OCI-LY3 (cell line): ENCODE measurements at regions not wholly inside any gene's neighbourhood (a gene's known extent, or its start where the extent isn't known, plus 50 kb on each side); places are given as distances from the start of the nearest gene placed in this dataset.

Experiments
- H2AFZ ChIP-seq: fragments of 200-600, 300-600 bp; shearing (Covaris generic); 2 replicates; pipeline ENCODE4 v1.6.0; 2014; ENCODE audit warnings: antibody characterized with exemption, low read depth, low read length
- H3K27ac ChIP-seq: fragments of 200-600, 300-600 bp; sonication (generic); 2 replicates; pipeline ENCODE4 v1.5.1; 2014; ENCODE audit warnings: mild to moderate bottlenecking, low read length, moderate library complexity, mixed read lengths
- H3K27me3 ChIP-seq: fragments of 200-600, 300-600 bp; sonication (generic); 2 replicates; pipeline ENCODE4 v1.6.1; 2014; ENCODE audit warnings: low read depth, low read length, mixed read lengths
- H3K36me3 ChIP-seq: fragments of 200-600, 300-600 bp; sonication (generic); replicated peaks from 2 replicates; pipeline ENCODE3; 2014; ENCODE audit warnings: low read depth, low read length, mixed read lengths
- H3K4me1 ChIP-seq: fragments of 300-600, 200-600 bp; sonication (generic); 2 replicates; pipeline ENCODE4 v1.6.1; 2014; ENCODE audit warnings: low read length, mixed read lengths
- H3K4me2 ChIP-seq: fragments of 200-600, 300-600 bp; sonication (generic); 2 replicates; pipeline ENCODE4 v1.6.1; 2014; ENCODE audit warnings: low read length, mixed read lengths
- H3K4me3 ChIP-seq: fragments of 300-600, 200-600 bp; sonication (generic); 2 replicates; pipeline ENCODE4 v1.5.1; 2014; ENCODE audit warnings: antibody characterized with exemption, mild to moderate bottlenecking, low read length, moderate library complexity
- H3K79me2 ChIP-seq: fragments of 300-600, 200-600 bp; shearing (Covaris generic); 2 replicates; pipeline ENCODE4 v1.6.1; 2014; ENCODE audit warnings: mild to moderate bottlenecking, low read length, mixed read lengths
- H3K9ac ChIP-seq: fragments of 300-600, 200-600 bp; shearing (Covaris generic); 2 replicates; pipeline ENCODE4 v1.6.0; 2014; ENCODE audit warnings: mild to moderate bottlenecking, low read length, moderate library complexity
- H3K9me3 ChIP-seq: fragments of 200-600, 300-600 bp; shearing (Covaris generic); 2 replicates; pipeline ENCODE4 v1.6.1; 2014; ENCODE audit warnings: low read length, mixed read lengths; ENCODE audit not compliant: insufficient read depth
- H4K20me1 ChIP-seq: fragments of 200-600, 300-600 bp; sonication (generic); 2 replicates; pipeline ENCODE4 v1.6.1; 2016; ENCODE audit warnings: low read length, mixed read lengths; ENCODE audit not compliant: insufficient read depth
- CTCF ChIP-seq: fragments of 200-600, 300-600 bp; sonication (generic); IDR thresholded peaks from 2 replicates; pipeline ENCODE4 v1.5.1; 2014; ENCODE audit warnings: antibody characterized with exemption, low read length, low read depth
- EZH2phosphoT487 ChIP-seq: fragments of 200-600 bp; shearing (Covaris generic); IDR thresholded peaks from 2 replicates; pipeline ENCODE4 v1.6.1; 2018; ENCODE audit warnings: antibody characterized with exemption, mixed run types, low read depth

DNA sequence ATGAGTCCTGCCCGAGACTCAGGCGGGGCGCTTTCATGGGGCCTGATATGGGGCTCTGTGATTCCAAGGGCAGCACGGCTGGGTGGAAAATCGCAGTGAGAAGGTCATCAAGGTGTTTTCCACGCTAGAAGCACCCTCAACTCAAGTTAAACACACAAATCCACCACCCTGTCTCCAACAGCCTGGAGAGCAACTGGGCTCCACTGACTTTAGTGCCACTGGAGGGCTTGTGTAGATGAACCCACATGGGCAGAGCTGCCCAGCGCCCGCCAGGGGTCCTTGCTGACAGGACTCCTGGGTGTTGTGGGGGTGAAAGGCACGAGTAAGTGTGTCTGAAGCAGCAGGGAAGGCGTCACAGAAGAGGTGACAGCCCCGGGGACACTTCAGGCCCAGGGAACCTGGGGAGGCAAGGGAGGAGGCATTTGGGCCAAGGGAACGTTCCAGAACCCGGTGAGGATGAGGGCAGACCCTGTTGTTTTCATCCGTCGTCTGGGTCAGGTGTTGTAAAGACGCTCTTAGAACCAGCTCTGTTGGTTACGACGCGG lies 51.8 kb upstream of the CTDP1 start:
- Histone ChIP-seq H4K20me1 (no peaks in the 10 kb centered on the region), H3K4me3 (no peak overlapping the region), H3K4me2 (no peak overlapping the region), H3K36me3 (no peaks in the 10 kb centered on the region), H3K27me3 (no peaks in the 10 kb centered on the region), H3K9ac (no peak overlapping the region), H3K4me1 (peaks cover 52% of the 10 kb centered on the region), H3K79me2 (no peaks in the 10 kb centered on the region), H2AFZ (no peak overlapping the region), H3K27ac (no peak overlapping the region), H3K9me3 (no peaks in the 10 kb centered on the region)
- TF ChIP-seq CTCF (no peak), EZH2phosphoT487 (no peak)

DNA sequence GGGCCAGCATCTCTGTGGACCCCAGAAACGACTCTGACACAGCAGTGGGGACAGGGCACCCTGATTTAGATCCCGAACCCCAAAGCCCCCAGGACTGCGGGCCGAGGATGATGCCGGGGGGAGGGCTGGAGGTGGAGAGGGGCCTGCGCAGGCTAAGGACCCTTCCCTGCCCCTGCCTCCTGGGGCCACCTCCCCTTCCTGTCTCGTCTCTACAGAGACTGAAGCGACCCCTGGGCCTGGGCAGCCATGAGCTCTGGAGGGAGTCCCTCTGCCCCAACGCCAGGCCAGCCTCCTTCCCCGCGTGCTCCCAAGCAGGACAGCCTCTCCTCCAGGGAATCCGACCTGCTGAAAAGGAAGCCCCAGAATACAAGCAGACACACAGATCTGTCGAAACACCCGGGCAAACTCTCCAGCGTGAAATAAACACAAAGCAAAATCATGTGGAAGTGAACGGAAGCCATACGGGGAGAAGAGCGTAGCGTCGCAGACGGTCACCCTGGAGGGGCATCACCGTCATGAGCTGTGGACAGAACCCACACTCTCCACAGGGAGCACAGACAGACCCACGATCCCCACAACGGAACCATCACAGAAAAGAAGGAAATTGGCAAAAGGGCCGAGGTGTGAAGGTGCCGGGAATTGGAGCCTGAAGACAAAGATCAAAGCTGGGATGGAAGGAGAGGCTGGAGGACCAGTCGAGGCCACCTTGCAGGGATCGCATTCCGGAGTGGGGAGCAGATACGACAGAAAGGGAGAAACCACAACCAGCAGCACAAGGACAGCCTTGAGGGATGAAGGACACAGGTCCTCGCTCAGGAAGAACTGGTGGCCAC lies 51.0 kb upstream of the CTDP1 start:
- H3K9me3 ChIP-seq = no peaks in the 10 kb centered on the region
- no peak for TF ChIP-seq EZH2phosphoT487
- no peak for TF ChIP-seq CTCF
- H2AFZ ChIP-seq = no peak overlapping the region
- H4K20me1 ChIP-seq = no peaks in the 10 kb centered on the region
- H3K4me1 ChIP-seq = peaks cover 45% of the 10 kb centered on the region
- no peak overlapping the region for H3K9ac ChIP-seq
- no peak overlapping the region for H3K27ac ChIP-seq
- no peak overlapping the region for H3K4me3 ChIP-seq
- H3K79me2 ChIP-seq = no peaks in the 10 kb centered on the region
- H3K36me3 ChIP-seq = no peaks in the 10 kb centered on the region
- H3K27me3 ChIP-seq = no peaks in the 10 kb centered on the region
- no peak overlapping the region for H3K4me2 ChIP-seq

DNA sequence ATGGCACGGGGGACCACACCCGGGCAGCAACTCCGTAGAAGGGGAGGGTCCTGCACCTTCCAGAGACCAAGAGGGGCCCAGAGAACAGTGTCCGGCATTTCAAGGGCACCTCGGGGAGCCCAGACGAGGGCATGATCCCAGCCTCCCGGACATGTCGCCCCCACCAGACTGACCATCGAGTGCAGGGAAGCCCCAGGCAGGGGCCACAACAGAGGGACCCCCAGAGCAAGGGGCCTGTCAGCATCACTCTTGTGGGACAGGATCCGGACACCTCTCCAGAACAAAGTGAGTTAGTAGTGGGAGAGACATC lies 50.4 kb upstream of the CTDP1 start:
- H4K20me1 ChIP-seq = no peaks in the 10 kb centered on the region
- H2AFZ ChIP-seq = no peak overlapping the region
- no peak overlapping the region for H3K4me3 ChIP-seq
- H3K4me2 ChIP-seq = no peak overlapping the region
- no peak overlapping the region for H3K9ac ChIP-seq
- H3K9me3 ChIP-seq = no peaks in the 10 kb centered on the region
- peaks cover 40% of the 10 kb centered on the region for H3K4me1 ChIP-seq
- H3K79me2 ChIP-seq = no peaks in the 10 kb centered on the region
- no peaks in the 10 kb centered on the region for H3K36me3 ChIP-seq
- H3K27me3 ChIP-seq = no peaks in the 10 kb centered on the region
- TF ChIP-seq EZH2phosphoT487 (no peak), CTCF (no peak)
- no peak overlapping the region for H3K27ac ChIP-seq

GRCh38 chr18:79629606-79630005 lies 50.0 kb upstream of the CTDP1 start:
- H3K27me3 ChIP-seq = no peaks in the 10 kb centered on the region
- no peak overlapping the region for H3K9ac ChIP-seq
- H3K4me3 ChIP-seq = no peak overlapping the region
- H3K9me3 ChIP-seq = no peaks in the 10 kb centered on the region
- no peak overlapping the region for H2AFZ ChIP-seq
- TF ChIP-seq CTCF (no peak), EZH2phosphoT487 (no peak)
- no peak overlapping the region for H3K4me2 ChIP-seq
- H3K4me1 ChIP-seq = peaks cover 36% of the 10 kb centered on the region
- no peaks in the 10 kb centered on the region for H3K36me3 ChIP-seq
- H4K20me1 ChIP-seq = no peaks in the 10 kb centered on the region
- no peaks in the 10 kb centered on the region for H3K79me2 ChIP-seq
- no peak overlapping the region for H3K27ac ChIP-seq
